ENCODE measurements at regions not wholly inside any gene's neighbourhood (a gene's known extent, or its start where the extent isn't known, plus 50 kb on each side); places are given as distances from the start of the nearest gene placed in this dataset.
"Not testable (repeated sequence)": the region's sequence is repeated elsewhere in the genome, so short reads cannot be mapped to it uniquely, and the experiment has no call there.

DNA sequence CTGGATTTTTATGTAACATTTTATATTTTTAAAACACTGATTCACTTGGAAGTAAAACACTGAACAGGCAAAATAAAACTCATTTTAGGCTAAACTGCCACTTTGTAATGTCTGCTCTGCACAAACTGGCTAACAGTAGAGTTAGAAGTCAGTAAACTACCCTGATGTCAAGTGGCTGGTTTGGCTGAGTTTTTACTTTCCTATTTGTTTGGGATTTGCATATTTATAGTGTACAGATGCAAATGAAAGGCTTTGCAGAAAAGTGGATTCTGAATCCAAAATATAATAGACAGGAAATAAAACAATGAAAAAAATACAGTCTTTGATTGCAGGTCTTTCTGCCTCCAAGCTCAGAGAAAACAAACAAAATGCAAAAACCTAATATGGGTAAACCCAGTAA lies 213.1 kb downstream of the CDH26 start:
- DNase-seq (ENCODE audit: low spot score): no peak

GRCh38 chr20:60171738-60172137 lies 213.5 kb downstream of the CDH26 start:
- no peak for DNase-seq (ENCODE audit: low spot score)

DNA sequence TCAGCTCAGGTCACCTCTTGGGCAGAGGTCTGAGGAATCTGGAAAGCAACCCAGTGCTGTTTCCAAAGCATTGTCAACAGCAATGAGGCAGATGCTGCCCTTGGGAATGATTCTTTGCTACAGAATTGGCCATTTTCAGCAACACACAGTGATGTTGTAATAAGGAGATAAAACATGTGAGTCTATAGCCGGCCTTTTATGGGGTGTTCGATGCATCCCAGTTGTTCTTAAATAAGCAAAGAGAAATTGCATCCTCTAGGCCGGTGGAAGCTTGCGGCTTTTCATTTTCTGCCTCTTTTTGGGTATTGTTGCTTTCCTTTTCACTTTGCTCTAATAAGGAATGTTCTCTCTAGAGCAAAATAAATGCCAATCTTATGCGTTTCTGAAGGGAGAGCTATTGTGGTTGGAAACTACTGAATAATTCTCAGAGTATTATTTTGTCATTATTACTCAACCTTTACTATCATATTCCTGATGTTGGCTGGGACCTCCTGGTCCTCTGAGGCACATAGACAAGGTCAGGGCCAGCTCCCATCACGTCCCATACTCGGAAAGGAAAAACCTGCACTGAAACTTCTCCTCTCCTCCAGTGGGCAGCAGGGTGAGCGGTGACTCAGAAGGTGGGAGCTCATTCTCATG lies 214.2 kb downstream of the CDH26 start:
- DNase-seq (ENCODE audit: low spot score): no peak

GRCh38 chr20:60177080-60177479 lies 218.9 kb downstream of the CDH26 start:
- no peak for DNase-seq (ENCODE audit: low spot score)

DNA sequence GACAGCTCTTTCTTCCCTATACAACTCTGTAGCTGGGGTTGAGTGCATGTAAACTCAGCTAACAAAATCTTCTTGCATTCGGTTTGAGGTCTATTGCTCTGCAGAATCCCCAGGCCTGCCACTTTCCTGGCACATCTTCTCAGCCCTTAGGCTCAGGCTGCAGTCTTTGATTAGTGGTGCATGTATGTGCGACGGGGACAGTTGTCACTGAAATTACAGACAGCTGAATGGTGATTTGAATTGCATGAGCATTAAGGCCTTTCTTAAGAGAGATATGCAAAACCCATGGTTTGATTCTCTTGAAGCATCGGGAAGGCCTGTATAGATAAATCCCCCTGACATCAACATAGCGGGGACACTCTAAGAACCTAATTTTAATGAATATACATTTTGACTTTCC lies 222.8 kb downstream of the CDH26 start:
- DNase-seq (ENCODE audit: low spot score): no peak

GRCh38 chr20:60186412-60186811 lies 228.2 kb downstream of the CDH26 start:
- no peak for DNase-seq (ENCODE audit: low spot score)

DNA sequence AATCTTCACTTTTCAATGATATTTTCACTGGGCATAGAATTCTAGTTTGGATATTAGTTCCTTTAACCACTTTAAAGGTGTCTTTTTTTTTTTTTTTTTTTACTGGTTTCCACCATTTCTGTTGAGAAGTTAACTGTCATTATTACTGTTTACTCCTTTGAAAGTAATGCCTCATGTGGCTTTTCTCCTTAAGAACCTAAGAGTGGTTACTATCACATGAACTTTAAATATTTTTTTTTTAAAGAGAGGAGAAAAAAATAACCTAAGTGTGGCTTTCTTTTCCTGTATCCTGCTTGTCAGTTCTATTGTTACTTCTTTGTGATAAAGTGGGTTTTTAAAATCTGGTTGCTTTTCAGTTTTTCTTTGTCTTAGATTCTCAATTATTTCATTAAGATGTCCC lies 229.5 kb downstream of the CDH26 start:
- no peak for DNase-seq (ENCODE audit: low spot score)

DNA sequence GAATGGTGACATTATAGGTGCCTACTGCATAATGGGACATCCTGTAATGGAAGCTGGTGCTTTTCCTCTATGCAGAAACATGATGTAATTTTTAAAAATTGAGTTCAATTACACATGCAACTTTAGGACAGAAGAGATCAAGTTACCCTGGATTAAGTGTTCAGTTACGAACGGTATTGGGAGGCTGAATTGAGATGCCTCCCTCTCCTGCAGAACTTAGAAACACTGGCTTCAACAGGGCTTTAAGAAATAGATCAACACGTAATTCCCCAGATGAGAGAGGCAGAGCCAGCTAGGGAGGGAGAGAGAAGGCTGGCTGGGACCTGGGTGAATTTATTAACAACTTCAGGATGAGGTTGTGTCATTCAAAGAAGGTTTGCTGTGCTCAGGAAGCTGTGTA lies 232.8 kb downstream of the CDH26 start:
- DNase-seq (ENCODE audit: low spot score): no peak

DNA sequence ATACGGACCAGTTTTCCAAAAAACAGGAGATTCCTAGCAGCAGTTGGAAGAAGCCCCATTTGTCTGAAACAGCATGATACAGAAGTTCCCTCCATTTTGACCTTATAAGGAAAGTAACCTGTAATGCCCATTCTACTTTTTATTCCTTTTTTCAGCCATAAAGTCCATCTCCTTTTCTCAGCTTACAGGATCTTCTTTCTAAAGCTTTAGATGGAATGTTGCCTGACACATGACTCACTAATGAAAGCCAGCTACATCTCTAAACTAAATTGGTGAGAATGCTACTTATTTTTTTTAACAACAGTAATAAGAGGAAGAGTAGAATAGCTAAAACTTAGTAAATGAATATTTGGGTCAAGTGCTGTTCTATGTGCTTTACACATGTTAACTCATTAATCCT lies 234.1 kb downstream of the CDH26 start:
- no peak for DNase-seq (ENCODE audit: low spot score)

DNA sequence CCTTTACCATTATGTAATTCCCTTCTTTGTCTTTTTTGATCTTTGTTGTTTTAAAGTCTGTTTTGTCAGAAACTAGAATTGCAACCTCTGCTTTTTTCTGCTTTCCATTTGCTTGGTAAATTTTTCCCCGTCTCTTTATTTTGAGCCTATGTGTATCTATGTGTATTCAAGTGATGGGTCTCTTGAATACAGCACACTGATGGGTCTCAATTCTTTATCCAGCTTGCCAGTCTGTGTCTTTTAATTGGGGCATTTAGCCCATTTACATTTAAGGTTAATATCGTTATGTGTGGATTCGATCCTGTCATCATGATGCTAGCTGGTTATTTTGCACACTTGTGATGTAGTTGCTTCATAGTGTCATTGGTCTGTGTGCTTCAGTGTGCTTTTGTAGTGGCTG lies 240.9 kb downstream of the CDH26 start:
- DNase-seq (ENCODE audit: low spot score): not testable (repeated sequence)

- DNase-seq (ENCODE audit: low spot score): no peak
These were observed 241.6 kb downstream of the CDH26 start for GRCh38 chr20:60199866-60200265.

GRCh38 chr20:60200305-60200918 lies 242.2 kb downstream of the CDH26 start:
- DNase-seq (ENCODE audit: low spot score): no peak

DNA sequence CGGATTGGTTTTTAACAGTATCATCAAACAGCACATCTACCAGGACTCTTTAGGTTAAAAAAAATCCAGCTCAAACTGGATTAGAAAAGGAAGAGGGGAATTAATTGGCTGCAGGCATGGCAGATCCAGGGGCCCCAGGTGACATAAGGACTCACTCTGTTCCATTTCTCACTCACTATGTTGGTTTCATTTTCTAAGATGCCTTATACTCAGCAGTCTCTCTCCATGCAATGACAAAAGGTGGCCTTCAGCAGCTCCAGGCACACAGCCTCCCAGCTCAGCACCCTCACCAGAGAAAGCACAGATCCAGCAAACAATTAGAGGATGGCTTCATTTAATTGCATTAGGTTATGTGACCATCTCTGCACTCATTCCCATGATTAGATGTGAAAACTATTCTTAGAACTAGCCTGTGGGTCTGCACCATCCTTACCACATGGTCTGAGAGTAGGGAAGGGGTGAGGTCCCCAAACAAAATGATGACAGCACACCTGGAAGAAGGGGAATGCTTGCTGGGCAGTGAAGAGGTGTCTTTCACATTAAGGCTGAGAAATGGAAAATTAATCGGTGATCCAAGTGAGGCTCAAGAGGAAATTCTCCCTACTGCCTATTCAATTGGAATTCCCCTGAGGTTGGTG lies 243.1 kb downstream of the CDH26 start:
- DNase-seq (ENCODE audit: low spot score): no peak

GRCh38 chr20:60202046-60202445 lies 243.8 kb downstream of the CDH26 start:
- no peak for DNase-seq (ENCODE audit: low spot score)

DNA sequence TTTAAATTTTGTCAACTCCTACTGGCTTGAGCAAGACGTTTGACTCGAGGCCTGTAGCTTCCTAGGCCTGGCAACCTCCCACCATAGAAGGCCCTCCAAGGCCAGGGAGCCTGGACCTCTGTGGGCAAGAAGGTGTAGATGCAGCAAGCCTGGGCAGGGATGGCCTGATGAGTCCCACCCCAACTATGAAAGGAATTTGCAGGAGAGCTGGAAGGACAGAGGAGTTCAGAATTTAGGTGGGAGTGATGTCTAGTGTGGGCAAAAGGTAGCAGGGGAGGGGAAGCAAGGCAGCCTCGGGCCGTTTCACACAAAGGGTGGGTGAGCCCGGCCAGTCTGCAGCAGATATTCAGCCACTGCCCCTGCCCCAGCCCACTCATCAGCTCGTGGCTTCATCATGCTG lies 245.2 kb downstream of the CDH26 start:
- DNase-seq (ENCODE audit: low spot score): no peak

- DNase-seq (ENCODE audit: low spot score): no peak
These were observed 246.4 kb downstream of the CDH26 start for GRCh38 chr20:60204601-60205000.

DNA sequence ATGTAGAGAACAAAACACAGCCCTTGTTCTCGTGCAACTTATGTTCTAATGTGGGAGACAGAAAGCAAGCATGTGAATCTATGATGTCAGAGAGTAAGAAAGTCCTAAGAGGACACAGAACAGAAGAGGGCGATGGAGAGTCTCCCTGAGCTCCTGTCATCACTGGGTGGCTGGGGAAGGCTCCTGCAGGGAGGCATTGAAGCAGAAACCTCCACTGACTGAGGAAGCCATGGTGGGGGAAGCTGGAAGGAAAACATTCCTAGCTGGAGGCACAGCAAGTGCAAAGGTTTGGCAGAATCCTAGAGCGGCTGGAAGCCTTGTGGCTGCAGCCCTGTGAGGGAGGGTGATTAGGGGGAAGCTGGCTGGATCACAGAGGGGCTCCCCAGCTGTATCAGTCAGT lies 248.0 kb downstream of the CDH26 start:
- DNase-seq (ENCODE audit: low spot score): no peak

DNA sequence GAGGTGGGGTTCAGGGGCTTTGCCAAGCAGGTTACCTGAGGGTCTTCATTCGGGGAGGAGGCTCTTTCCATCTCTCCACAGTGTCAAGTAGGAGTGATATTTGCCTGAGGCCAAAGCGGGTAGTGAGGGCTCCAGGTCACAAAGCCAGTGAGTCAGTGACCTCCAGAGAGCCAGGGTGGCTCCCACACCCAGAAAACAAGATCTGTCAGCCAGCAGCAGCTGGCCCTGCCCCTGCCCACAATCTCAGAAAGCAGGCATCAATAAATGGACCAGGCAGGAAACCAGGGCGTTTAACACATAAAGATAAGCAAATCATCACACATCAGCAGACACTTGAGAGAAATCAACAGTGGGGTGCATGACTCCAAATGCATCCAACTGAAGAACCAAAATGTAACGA lies 250.8 kb downstream of the CDH26 start:
- no peak for DNase-seq (ENCODE audit: low spot score)

DNA sequence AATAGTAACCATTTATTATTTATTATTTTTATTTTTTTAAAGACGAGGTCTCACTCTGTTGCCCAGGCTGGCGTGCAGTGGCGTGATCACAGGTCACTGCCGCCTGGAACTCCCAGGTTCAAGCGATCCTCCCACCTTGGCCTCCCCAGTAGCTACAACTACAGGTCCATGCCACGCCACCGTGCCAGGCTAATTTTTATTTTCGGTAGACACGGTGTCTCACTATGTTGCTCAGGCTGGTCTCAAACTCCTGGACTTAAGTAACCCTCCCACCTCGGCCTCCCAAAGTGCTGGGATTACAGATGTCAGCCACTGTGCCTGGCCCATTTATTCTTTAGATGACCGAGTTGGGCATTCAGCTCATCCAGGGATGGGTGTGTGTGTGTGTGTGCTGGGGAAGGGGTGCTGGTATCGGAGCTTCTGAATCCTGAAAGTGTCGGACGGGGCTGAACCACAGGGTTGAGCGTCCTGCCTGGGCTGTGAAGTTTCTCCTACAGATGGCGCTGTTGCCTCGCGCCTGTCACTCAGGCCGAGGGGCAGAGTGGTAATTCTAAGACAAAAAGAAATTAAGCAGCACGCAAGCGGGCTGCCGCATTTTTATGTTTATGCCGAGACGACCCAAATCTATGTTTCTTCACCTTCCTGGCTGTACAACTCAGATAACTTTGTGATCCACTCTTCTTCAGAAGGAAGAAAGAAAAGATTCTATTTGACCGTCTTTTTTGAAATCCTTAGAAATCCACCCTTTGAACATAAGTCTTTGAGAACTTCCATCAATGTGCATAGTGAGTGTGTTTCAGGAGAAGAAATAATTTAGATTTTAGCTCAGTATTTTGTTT lies 252.8 kb downstream of the CDH26 start:
- peak; percentile 45 for DNase-seq (ENCODE audit: low spot score)

GRCh38 chr20:60211618-60212463 lies 253.6 kb downstream of the CDH26 start:
- no peak for DNase-seq (ENCODE audit: low spot score)

GRCh38 chr20:60212695-60213094 lies 254.5 kb downstream of the CDH26 start:
- DNase-seq (ENCODE audit: low spot score): no peak
